WTC11 (cell line): ENCODE measurements at regions not wholly inside any gene's neighbourhood (a gene's known extent, or its start where the extent isn't known, plus 50 kb on each side); places are given as distances from the start of the nearest gene placed in this dataset.

Experiments
- CREM ChIP-seq: sonication (generic); formaldehyde crosslinking; IDR thresholded peaks from 2 replicates; pipeline ENCODE4 v1.8.1; 2022; ENCODE audit warnings: mild to moderate bottlenecking, missing genetic modification reagents, moderate library complexity
- CTCF ChIP-seq: fragments of 200-600 bp; IDR thresholded peaks from 2 replicates; pipeline ENCODE4 v1.8.0; 2022; ENCODE audit warnings: antibody characterized with exemption
- ELF4 ChIP-seq: sonication (generic); formaldehyde crosslinking; IDR thresholded peaks from 2 replicates; pipeline ENCODE4 v1.8.1; 2022; ENCODE audit warnings: low read depth, mild to moderate bottlenecking, moderate library complexity, missing genetic modification reagents
- ESRRA ChIP-seq: sonication (generic); formaldehyde crosslinking; IDR thresholded peaks from 2 replicates; pipeline ENCODE4 v1.8.1; 2022; ENCODE audit warnings: mild to moderate bottlenecking, missing genetic modification reagents, borderline replicate concordance
- ZBTB21 ChIP-seq: sonication (generic); formaldehyde crosslinking; IDR thresholded peaks from 2 replicates; pipeline ENCODE4 v1.8.1; 2023; ENCODE audit warnings: mild to moderate bottlenecking, missing genetic modification reagents, borderline replicate concordance
- ZNF263 ChIP-seq: sonication (generic); formaldehyde crosslinking; IDR thresholded peaks from 2 replicates; pipeline ENCODE4 v1.8.1; 2022; ENCODE audit warnings: low read depth, mild to moderate bottlenecking, moderate library complexity, missing genetic modification reagents
- ZNF281 ChIP-seq: sonication (generic); formaldehyde crosslinking; IDR thresholded peaks from 2 replicates; pipeline ENCODE4 v1.8.0; 2023; ENCODE audit warnings: mild to moderate bottlenecking, missing genetic modification reagents

GRCh38 chr18:30192216-30192615, 850.3 kb downstream of the DSC3 start:
- TF ChIP-seq CTCF (no peak; the same call in 1 of the 2 replicates), CREM (CRISPR knock-in tag) (no peak), ZNF281 (CRISPR knock-in tag) (no peak), ELF4 (CRISPR knock-in tag) (no peak), ZNF263 (CRISPR knock-in tag) (no peak), ESRRA (CRISPR knock-in tag) (no peak), ZBTB21 (CRISPR knock-in tag) (no peak)
